NCI-H1930 (cell line): ENCODE measurements at regions not wholly inside any gene's neighbourhood (a gene's known extent, or its start where the extent isn't known, plus 50 kb on each side); places are given as distances from the start of the nearest gene placed in this dataset.

Experiments used
- DNase-seq, 2 experiments: peaks; one replicate each; lab custom pipeline; 2025; lab: John Stamatoyannopoulos, UW

- DNase-seq, result no peak
These were observed 317.1 kb downstream of the ARRDC4 start for GRCh38 chr15:98277602-98278001.

GRCh38 chr15:98280284-98280975 is 319.9 kb downstream of the ARRDC4 start:
- no peak for DNase-seq

GRCh38 chr15:98281130-98281529 is 320.6 kb downstream of the ARRDC4 start:
- no peak for DNase-seq

- no peak for DNase-seq
These were observed 322.3 kb downstream of the ARRDC4 start for GRCh38 chr15:98282656-98283332.

- no peak for DNase-seq
These were observed 325.7 kb downstream of the ARRDC4 start for GRCh38 chr15:98286200-98286599.

GRCh38 chr15:98286831-98287230 is 326.3 kb downstream of the ARRDC4 start:
- DNase-seq, result no peak

GRCh38 chr15:98288091-98288590 is 327.6 kb downstream of the ARRDC4 start:
- no peak for DNase-seq

- no peak for DNase-seq
These were observed 329.2 kb downstream of the ARRDC4 start for GRCh38 chr15:98289747-98290146.

GRCh38 chr15:98292442-98293240 is 332.1 kb downstream of the ARRDC4 start:
- DNase-seq, result peak; percentile 9 to 35

- DNase-seq, result no peak
These were observed 333.6 kb downstream of the ARRDC4 start for GRCh38 chr15:98294126-98294525.

- peak in 1 of 2 experiments; percentile 4 for DNase-seq
These were observed 334.7 kb downstream of the ARRDC4 start for GRCh38 chr15:98295101-98295759.

- DNase-seq, result no peak
These were observed 336.1 kb downstream of the ARRDC4 start for GRCh38 chr15:98296653-98297052.

GRCh38 chr15:98304371-98304770 is 343.9 kb downstream of the ARRDC4 start:
- DNase-seq, result no peak

- no peak for DNase-seq
These were observed 340.2 kb upstream of the IGF1R start for GRCh38 chr15:98308117-98308516.

- DNase-seq, result peak; percentile 18 to 46
These were observed 336.7 kb upstream of the IGF1R start for GRCh38 chr15:98311566-98312188.

GRCh38 chr15:98312913-98313312 is 335.4 kb upstream of the IGF1R start:
- DNase-seq, result no peak

GRCh38 chr15:98315971-98316370 is 332.4 kb upstream of the IGF1R start:
- no peak for DNase-seq

GRCh38 chr15:98321896-98322295 is 326.4 kb upstream of the IGF1R start:
- DNase-seq, result no peak

GRCh38 chr15:98322581-98322980 is 325.8 kb upstream of the IGF1R start:
- no peak for DNase-seq

- no peak for DNase-seq
These were observed 323.9 kb upstream of the IGF1R start for GRCh38 chr15:98324341-98324970.

GRCh38 chr15:98326804-98327203 is 321.5 kb upstream of the IGF1R start:
- DNase-seq, result no peak
